ENCODE measurements at regions not wholly inside any gene's neighbourhood (a gene's known extent, or its start where the extent isn't known, plus 50 kb on each side); places are given as distances from the start of the nearest gene placed in this dataset.

DNA sequence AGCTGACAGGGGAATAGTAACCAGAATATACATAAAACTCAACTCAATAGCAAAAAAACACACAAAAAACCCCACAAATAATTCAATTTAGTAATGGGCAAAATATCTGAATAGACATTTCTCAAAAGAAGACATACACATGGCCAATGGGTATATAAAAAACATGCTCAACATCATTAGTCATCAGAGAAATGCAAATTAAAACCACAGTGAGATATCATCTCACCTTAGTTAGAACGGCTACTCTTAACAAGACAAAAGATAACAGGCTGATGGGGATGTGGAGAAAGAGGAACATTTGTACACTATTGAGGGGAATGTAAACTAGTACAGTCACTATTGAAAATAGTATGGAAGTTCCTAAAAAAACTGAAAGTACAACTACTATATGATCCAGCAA is 678.6 kb downstream of the MECOM start:
- TF ChIP-seq, protein P1, sequence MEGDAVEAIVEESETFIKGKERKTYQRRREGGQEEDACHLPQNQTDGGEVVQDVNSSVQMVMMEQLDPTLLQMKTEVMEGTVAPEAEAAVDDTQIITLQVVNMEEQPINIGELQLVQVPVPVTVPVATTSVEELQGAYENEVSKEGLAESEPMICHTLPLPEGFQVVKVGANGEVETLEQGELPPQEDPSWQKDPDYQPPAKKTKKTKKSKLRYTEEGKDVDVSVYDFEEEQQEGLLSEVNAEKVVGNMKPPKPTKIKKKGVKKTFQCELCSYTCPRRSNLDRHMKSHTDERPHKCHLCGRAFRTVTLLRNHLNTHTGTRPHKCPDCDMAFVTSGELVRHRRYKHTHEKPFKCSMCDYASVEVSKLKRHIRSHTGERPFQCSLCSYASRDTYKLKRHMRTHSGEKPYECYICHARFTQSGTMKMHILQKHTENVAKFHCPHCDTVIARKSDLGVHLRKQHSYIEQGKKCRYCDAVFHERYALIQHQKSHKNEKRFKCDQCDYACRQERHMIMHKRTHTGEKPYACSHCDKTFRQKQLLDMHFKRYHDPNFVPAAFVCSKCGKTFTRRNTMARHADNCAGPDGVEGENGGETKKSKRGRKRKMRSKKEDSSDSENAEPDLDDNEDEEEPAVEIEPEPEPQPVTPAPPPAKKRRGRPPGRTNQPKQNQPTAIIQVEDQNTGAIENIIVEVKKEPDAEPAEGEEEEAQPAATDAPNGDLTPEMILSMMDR (IDR thresholded peaks at IDR 0.05; ENCODE audit: insufficient read depth, low read length, poor library complexity, severe bottlenecking), result no peak
- TF ChIP-seq EZH2phosphoT487 (conservative IDR thresholded peaks at IDR 0.05; ENCODE audit: low read length), result no peak
